ENCODE measurements at regions not wholly inside any gene's neighbourhood (a gene's known extent, or its start where the extent isn't known, plus 50 kb on each side); places are given as distances from the start of the nearest gene placed in this dataset.

DNA sequence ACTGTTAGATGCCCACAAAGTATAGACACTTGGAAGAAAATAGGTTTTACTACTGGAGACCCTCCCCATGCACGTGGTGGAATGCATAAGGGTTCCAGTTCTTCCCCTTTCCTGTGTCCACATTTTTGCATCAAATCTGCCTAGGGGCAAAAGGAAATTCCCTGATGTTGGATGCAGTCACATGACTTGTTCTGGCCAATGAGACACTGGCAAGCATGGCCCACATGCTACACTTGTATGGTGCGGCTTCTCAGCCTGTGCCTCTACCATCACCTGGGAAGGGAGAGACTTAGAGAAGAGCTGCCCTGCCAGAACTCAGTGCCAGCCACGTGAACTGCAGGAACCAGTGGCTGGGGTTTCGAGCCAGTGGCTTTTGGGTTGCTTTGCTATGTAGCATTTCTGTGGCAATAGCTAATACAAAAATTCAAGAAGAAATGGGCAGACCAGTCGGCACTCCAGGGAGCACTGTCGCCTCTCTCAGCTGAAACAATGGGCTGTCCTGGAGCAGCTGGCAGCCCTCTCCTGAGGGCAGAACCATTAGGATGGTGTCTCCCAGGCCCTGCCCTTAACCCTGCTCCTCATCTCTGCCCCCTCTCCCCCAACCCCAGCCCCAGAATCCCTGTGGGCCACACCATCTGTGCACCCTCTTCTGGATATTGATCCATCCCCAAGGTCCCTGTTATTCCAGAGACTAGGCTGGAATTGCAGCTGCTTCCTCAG lies 634.0 kb downstream of the UQCRFS1 start:
- intact Hi-C loops (cut with micrococcal nuclease; ENCODE audit: unreplicated experiment) = no loop called here
- no peak overlapping the region for H3K27ac Mint-ChIP-seq (ENCODE audit: unreplicated experiment)
- H3K36me3 Mint-ChIP-seq (ENCODE audit: insufficient read depth, unreplicated experiment) = no peaks in the 10 kb centered on the region
- no peak overlapping the region for H3K4me3 Mint-ChIP-seq (ENCODE audit: low read depth, unreplicated experiment)
- BruUV-seq (replicated peaks) = no TSS peak
- H3K4me1 Mint-ChIP-seq (ENCODE audit: low read depth, unreplicated experiment) = no peaks in the 10 kb centered on the region
- TF ChIP-seq, protein P1, sequence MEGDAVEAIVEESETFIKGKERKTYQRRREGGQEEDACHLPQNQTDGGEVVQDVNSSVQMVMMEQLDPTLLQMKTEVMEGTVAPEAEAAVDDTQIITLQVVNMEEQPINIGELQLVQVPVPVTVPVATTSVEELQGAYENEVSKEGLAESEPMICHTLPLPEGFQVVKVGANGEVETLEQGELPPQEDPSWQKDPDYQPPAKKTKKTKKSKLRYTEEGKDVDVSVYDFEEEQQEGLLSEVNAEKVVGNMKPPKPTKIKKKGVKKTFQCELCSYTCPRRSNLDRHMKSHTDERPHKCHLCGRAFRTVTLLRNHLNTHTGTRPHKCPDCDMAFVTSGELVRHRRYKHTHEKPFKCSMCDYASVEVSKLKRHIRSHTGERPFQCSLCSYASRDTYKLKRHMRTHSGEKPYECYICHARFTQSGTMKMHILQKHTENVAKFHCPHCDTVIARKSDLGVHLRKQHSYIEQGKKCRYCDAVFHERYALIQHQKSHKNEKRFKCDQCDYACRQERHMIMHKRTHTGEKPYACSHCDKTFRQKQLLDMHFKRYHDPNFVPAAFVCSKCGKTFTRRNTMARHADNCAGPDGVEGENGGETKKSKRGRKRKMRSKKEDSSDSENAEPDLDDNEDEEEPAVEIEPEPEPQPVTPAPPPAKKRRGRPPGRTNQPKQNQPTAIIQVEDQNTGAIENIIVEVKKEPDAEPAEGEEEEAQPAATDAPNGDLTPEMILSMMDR (IDR thresholded peaks at IDR 0.05; ENCODE audit: unreplicated experiment) = no peak
- H3K9me3 Mint-ChIP-seq (ENCODE audit: low read depth, unreplicated experiment) = peaks cover 7% of the 10 kb centered on the region
- DNase-seq = no peak
- H3K27me3 Mint-ChIP-seq (ENCODE audit: unreplicated experiment) = no peaks in the 10 kb centered on the region
- CTCF ChIA-PET = no interaction called here

DNA sequence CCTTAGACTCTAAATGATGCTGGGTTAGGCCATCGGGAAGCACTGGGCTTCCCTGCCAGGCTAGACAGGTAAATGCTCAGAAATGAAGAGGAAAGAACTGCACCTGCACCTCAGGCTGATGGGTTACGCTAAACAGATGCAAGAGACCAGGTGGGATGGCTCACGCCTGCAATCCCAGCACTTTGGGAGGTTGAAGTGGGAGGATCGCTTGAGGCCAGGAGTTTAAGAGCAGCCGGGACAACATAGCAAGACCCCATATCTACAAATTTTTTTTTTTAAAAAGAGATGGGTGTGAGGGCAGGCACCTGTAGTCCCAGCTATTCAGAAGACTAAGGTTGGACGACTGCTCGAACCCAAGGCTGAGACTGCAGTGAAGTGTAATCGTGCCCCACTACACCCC lies 634.7 kb downstream of the UQCRFS1 start:
- no TSS peak for BruUV-seq (replicated peaks)
- DNase-seq = no peak
- Mint-ChIP-seq H3K4me1 (ENCODE audit: low read depth, unreplicated experiment) (no peaks in the 10 kb centered on the region), H3K27me3 (ENCODE audit: unreplicated experiment) (no peaks in the 10 kb centered on the region), H3K4me3 (ENCODE audit: low read depth, unreplicated experiment) (no peak overlapping the region), H3K36me3 (ENCODE audit: insufficient read depth, unreplicated experiment) (no peaks in the 10 kb centered on the region), H3K9me3 (ENCODE audit: low read depth, unreplicated experiment) (peaks cover 7% of the 10 kb centered on the region), H3K27ac (ENCODE audit: unreplicated experiment) (no peak overlapping the region)
- intact Hi-C loops (cut with micrococcal nuclease; ENCODE audit: unreplicated experiment) = no loop called here
- TF ChIP-seq, protein P1 (IDR thresholded peaks at IDR 0.05; ENCODE audit: unreplicated experiment) = no peak
- CTCF ChIA-PET = no interaction called here

DNA sequence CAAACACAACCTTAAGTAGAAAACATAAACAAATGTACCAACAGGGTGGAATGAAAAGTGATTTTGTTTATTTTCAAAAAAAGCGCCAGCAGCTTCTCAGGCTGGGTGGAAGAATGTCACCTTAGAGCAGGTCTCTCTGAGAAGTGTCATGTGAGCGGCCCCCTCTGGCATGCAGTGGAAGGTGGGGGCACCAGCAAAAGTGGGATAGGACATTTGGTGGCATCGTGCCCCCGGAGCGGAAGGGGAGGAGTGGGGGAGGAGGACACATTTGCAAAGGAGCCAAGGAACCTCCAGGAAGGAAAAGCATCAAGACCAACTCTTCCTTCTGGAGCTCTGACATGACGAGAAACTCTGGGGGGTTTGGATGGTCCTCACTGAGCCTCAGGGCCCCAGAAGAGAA lies 635.3 kb downstream of the UQCRFS1 start:
- no TSS peak for BruUV-seq (replicated peaks)
- Mint-ChIP-seq H3K4me1 (ENCODE audit: low read depth, unreplicated experiment) (no peaks in the 10 kb centered on the region), H3K9me3 (ENCODE audit: low read depth, unreplicated experiment) (peaks cover 7% of the 10 kb centered on the region), H3K27me3 (ENCODE audit: unreplicated experiment) (peaks cover 5% of the 10 kb centered on the region), H3K36me3 (ENCODE audit: insufficient read depth, unreplicated experiment) (no peaks in the 10 kb centered on the region), H3K27ac (ENCODE audit: unreplicated experiment) (no peak overlapping the region), H3K4me3 (ENCODE audit: low read depth, unreplicated experiment) (no peak overlapping the region)
- CTCF ChIA-PET = no interaction called here
- intact Hi-C loops (cut with micrococcal nuclease; ENCODE audit: unreplicated experiment) = no loop called here
- TF ChIP-seq, protein P1 (IDR thresholded peaks at IDR 0.05; ENCODE audit: unreplicated experiment) = no peak
- DNase-seq = no peak

DNA sequence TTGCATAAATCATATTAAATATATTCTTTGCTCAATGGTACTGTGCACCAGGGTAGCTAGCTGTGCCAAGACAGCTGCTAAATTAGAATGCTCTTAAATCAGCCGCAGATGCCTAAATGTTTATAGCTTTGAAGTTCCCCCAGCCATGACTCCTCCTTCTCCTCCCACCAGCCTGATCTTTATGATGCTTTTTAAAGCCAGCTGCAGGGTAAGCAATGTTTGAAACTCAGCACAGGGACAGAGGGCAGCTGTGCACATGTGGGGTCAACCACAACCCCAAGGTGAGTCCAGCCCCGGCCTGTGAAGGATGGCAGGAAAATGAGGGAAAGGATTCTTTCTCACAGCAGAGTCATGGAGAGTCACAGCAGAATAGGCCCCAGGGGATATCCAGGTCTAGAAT lies 635.7 kb downstream of the UQCRFS1 start:
- Mint-ChIP-seq H3K4me3 (ENCODE audit: low read depth, unreplicated experiment) (no peak overlapping the region), H3K36me3 (ENCODE audit: insufficient read depth, unreplicated experiment) (no peaks in the 10 kb centered on the region), H3K4me1 (ENCODE audit: low read depth, unreplicated experiment) (no peaks in the 10 kb centered on the region), H3K9me3 (ENCODE audit: low read depth, unreplicated experiment) (peaks cover 7% of the 10 kb centered on the region), H3K27ac (ENCODE audit: unreplicated experiment) (no peak overlapping the region), H3K27me3 (ENCODE audit: unreplicated experiment) (peaks cover 8% of the 10 kb centered on the region)
- TF ChIP-seq, protein P1 (IDR thresholded peaks at IDR 0.05; ENCODE audit: unreplicated experiment) = no peak
- CTCF ChIA-PET = no interaction called here
- no peak for DNase-seq
- intact Hi-C loops (cut with micrococcal nuclease; ENCODE audit: unreplicated experiment) = no loop called here
- BruUV-seq (replicated peaks) = no TSS peak

All from Calu3 (cell line).